GM18519 (cell line): ENCODE measurements at regions not wholly inside any gene's neighbourhood (a gene's known extent, or its start where the extent isn't known, plus 50 kb on each side); places are given as distances from the start of the nearest gene placed in this dataset.
"Not testable (repeated sequence)": the region's sequence is repeated elsewhere in the genome, so short reads cannot be mapped to it uniquely, and the experiment has no call there.

Experiments used
- ATAC-seq: cut with Tn5 transposase; IDR thresholded peaks from one replicate; pipeline ENCODE4 v1.9.1; 2021; ENCODE audit warnings: mild to moderate bottlenecking, moderate library complexity; ENCODE audit not compliant: unreplicated experiment, low FRiP score

DNA sequence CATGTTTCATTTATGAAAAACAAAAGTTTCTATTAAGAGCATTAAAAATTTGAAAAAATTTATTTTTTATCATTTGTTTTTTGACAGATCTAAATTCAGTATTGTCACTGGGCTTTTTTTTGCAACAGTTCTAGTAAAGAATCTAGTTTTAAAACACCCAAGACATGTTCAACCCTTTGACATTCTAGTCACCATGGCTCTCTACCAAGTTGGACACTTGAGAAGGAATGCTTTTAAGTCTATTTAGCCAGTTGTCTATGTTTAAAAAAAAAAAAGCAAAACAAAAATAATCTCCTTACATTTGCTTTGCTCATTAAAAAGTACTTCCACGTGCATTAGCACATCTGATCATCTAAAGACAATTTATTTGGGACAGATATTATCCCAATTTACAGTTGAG, 417.5 kb downstream of the RSL24D1 start:
- ATAC-seq, result no peak

DNA sequence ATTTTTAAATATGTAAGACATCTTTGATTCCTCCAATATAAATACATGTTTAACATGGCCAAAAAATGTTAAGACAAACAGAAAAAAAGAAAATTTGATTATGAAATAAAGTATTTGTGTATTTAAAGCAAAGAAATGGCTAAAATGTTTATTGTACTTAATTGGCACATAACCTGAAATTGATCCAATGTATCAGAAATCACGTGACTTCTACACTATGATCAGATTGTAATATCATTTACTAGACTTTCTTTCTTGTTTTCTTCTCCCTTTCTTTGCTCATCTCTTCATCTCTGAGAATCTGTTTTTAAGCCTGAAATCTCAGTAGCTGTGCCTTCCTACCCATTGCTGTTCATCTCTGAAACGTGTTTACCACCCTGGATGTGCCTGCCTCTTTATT, 420.3 kb downstream of the RSL24D1 start:
- ATAC-seq, result no peak

DNA sequence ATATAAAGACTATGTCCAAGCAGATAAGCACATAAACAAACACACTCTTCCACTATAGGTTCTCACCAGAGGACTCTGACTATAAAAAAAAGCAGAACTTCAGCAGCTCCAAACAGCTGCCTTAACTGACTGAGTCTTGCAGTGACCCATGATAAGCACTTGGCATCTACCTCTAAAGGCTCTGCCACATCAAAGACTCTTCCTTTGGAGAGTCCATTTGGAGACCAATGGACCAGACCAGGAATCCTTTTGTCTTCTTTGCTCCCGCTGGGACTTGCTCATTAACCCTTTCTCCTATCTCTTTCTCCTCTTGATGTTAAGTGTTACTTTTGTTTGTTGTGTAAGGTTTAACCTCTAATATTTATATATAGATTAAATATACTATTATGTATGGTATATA, 424.1 kb downstream of the RSL24D1 start:
- no peak for ATAC-seq

GRCh38 chr15:54749461-54749860, 447.3 kb downstream of the RSL24D1 start:
- ATAC-seq, result not testable (repeated sequence)

DNA sequence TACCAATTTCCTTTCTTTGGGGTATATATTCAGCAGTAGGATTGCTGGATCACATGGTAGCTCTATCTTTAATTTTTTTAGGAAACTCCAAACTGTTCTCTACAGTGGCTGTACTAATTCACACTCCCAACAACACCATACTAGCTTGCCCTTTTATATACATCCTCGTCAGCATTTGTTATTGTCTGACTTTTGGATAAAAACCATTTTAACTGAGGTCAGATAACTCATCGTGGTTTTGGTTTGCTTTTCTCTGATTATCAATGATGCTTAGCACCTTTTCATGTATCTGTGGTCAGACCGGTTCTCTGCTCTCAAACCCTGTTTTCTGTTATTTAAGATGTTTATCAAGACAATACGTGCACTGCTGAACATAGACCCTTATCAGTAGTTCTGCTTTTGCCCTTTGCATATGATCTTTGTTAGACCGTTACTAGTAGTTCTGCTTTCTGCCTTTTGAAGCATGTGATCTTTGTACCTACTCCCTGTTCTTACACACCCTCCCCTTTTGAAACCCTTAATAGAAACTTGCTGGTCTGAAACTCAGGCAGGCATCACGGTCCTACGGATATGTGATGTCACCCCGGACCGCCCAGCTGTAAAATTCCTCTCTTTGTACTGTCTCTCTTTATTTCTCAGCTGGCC, 474.3 kb downstream of the RSL24D1 start:
- no peak for ATAC-seq

DNA sequence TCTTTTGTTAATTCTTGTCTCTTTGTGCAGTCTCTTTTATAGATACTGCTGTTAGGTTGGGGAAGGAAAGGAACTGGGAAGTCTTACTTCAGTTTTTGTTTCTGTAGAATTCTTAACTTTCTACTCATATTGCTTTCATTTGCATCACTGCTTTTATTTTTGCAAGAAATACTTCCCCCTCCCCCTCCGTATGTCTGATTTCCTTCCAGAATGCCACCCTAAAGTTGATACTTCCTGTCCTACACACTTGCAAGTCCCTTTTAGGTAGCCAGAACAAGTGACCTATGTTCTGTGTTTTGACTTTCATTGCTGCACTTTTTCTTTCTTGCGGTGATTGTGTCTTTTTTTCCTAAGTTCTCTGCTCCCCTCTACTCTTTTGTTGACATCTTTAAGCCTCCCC, 477.4 kb downstream of the RSL24D1 start:
- ATAC-seq, result no peak

DNA sequence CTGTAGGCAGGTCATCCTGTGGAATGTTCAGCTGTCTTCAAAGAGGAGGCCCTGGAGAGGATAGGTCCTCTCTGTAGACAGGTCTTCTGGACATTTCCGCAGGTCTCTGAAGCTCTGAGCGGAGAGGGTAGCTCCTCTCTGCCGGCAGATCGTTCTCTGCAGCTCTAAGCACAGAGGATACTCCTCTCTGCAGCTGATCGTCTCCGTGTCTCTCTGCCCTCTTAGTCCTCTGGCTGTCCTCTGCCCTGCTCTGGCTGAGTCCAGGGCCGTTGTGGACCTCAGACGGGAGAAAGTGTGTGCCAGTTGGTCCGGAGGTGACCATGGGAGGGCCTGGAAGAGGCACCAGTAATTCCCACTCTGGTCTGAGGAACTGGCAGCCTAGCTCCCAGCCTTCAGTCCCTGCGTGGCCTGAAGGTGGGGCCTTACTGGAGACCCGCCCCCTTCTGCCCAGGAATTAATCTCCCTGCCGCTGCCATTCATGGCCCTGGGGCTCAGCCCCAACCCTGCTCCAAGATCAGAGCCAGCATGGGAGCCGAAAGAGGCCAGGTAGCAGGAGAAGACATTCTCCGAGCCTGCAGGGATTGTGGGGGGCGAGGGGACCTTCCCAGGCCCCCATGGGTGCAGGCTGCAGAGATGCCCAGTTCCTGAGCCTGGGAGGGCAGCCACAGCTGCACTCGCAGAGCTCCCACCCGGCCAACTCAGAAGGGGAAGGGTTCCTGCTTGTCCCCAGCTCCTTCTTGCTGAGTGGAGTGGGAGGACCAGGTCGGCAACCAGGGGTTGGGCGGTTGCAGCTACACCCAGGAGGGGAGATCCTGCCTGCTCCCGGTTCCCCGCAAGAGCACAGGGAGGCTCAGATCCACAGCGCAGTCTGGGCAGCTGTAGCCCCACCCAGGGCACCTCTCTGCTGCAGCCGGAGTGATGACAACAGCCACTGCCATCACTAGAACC, 488.7 kb downstream of the RSL24D1 start:
- ATAC-seq, result no peak

DNA sequence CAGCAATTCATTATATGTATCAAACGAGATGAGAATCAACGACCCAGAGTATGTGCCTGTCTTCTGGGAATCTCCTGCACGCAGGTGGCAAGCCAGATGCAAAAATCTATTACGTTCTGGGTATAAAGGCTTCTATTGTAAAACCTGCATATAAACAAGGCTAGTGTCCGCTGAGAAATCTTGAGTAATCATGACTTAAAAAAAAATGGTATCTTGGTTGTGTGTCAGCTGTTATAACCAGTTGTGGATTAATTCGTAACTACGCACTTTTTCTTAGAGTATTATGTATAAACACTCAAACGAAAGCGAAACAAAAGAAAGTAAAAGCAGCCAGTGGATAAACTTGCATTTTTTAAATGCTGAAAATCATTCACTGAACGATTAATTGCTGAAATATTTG, 509.1 kb downstream of the RSL24D1 start:
- ATAC-seq, result no peak
